ENCODE measurements at regions not wholly inside any gene's neighbourhood (a gene's known extent, or its start where the extent isn't known, plus 50 kb on each side); places are given as distances from the start of the nearest gene placed in this dataset.
A peak's percentile ranks its signal among the peaks of the same experiment; 100 is the strongest.

- intact Hi-C loops (cut with DNase I; ENCODE audit: low total_unique reads): no loop called here
- H3K27ac ChIP-seq: no peak overlapping the region
- H3K4me1 ChIP-seq: no peaks in the 10 kb centered on the region
- no peaks in the 10 kb centered on the region for H3K9me3 ChIP-seq
- TF ChIP-seq POLR2A (IDR thresholded peaks at IDR 0.05) (no peak), CTCF (IDR thresholded peaks at IDR 0.05 in 4 of 5, conservative IDR thresholded peaks at IDR 0.05 in 1 of 5) (no peak)
- H3K36me3 ChIP-seq: no peaks in the 10 kb centered on the region
- no peaks in the 10 kb centered on the region for H3K27me3 ChIP-seq
- H3K4me3 ChIP-seq: no peak overlapping the region
- ATAC-seq (no peak), DNase-seq (no peak)
- in situ Hi-C loops (cut with MboI; ENCODE audit: low sequenced_read_pairs in 4 of 4): loop anchor here in 1 of 4 donors (25.0 kb wide), 1 partner anchor 580 kb away; no protein-coding TSS in a partner anchor
Observed at GRCh38 chr6:116982401-116982800, 105.4 kb downstream of the RFX6 start.

GRCh38 chr6:116983375-116983774, 106.3 kb downstream of the RFX6 start:
- H3K27ac ChIP-seq: no peak overlapping the region
- no peaks in the 10 kb centered on the region for H3K4me1 ChIP-seq
- no peak for ATAC-seq
- no peak for DNase-seq
- intact Hi-C loops (cut with DNase I; ENCODE audit: low total_unique reads): no loop called here
- H3K9me3 ChIP-seq: no peaks in the 10 kb centered on the region
- in situ Hi-C loops (cut with MboI; ENCODE audit: low sequenced_read_pairs in 4 of 4): loop anchor here in 1 of 4 donors (25.0 kb wide), 1 partner anchor 579 kb away; no protein-coding TSS in a partner anchor
- H3K36me3 ChIP-seq: no peaks in the 10 kb centered on the region
- H3K27me3 ChIP-seq: no peaks in the 10 kb centered on the region
- H3K4me3 ChIP-seq: no peak overlapping the region
- TF ChIP-seq POLR2A (IDR thresholded peaks at IDR 0.05): no peak
- no peak for TF ChIP-seq CTCF (IDR thresholded peaks at IDR 0.05 in 4 of 5, conservative IDR thresholded peaks at IDR 0.05 in 1 of 5)

GRCh38 chr6:116986819-116987218, 109.8 kb downstream of the RFX6 start:
- no peaks in the 10 kb centered on the region for H3K9me3 ChIP-seq
- intact Hi-C loops (cut with DNase I; ENCODE audit: low total_unique reads): no loop called here
- no peaks in the 10 kb centered on the region for H3K36me3 ChIP-seq
- peaks cover 4 to 9% of the 10 kb centered on the region in 2 donors for H3K4me1 ChIP-seq
- TF ChIP-seq POLR2A (IDR thresholded peaks at IDR 0.05) (no peak), CTCF (IDR thresholded peaks at IDR 0.05 in 4 of 5, conservative IDR thresholded peaks at IDR 0.05 in 1 of 5) (no peak)
- no peak overlapping the region for H3K27ac ChIP-seq
- H3K27me3 ChIP-seq: no peaks in the 10 kb centered on the region
- in situ Hi-C loops (cut with MboI; ENCODE audit: low sequenced_read_pairs in 4 of 4): loop anchor here in 1 of 4 donors (25.0 kb wide), 1 partner anchor 575 kb away; no protein-coding TSS in a partner anchor
- DNase-seq (no peak), ATAC-seq (no peak)
- H3K4me3 ChIP-seq: no peak overlapping the region

- H3K9me3 ChIP-seq: no peaks in the 10 kb centered on the region
- no peak overlapping the region for H3K4me3 ChIP-seq
- no peaks in the 10 kb centered on the region for H3K36me3 ChIP-seq
- TF ChIP-seq POLR2A (IDR thresholded peaks at IDR 0.05) (no peak), CTCF (IDR thresholded peaks at IDR 0.05 in 4 of 5, conservative IDR thresholded peaks at IDR 0.05 in 1 of 5) (no peak)
- in situ Hi-C loops (cut with MboI; ENCODE audit: low sequenced_read_pairs in 4 of 4): loop anchor here in 1 of 4 donors (25.0 kb wide), 1 partner anchor 572 kb away; no protein-coding TSS in a partner anchor
- peaks cover 16 to 26% of the 10 kb centered on the region in 2 donors for H3K4me1 ChIP-seq
- H3K27me3 ChIP-seq: no peaks in the 10 kb centered on the region
- H3K27ac ChIP-seq: no peak overlapping the region
- DNase-seq: no peak
- no peak for ATAC-seq
- intact Hi-C loops (cut with DNase I; ENCODE audit: low total_unique reads): no loop called here
Observed at GRCh38 chr6:116990679-116991078, 113.6 kb downstream of the RFX6 start.

GRCh38 chr6:116992546-116992945, 115.5 kb downstream of the RFX6 start:
- in situ Hi-C loops (cut with MboI; ENCODE audit: low sequenced_read_pairs in 4 of 4) (loop anchor here in 1 of 4 donors (25.0 kb wide), 1 partner anchor 570 kb away; no protein-coding TSS in a partner anchor), intact Hi-C loops (cut with DNase I; ENCODE audit: low total_unique reads) (no loop called here)
- Histone ChIP-seq H3K27me3 (no peaks in the 10 kb centered on the region), H3K27ac (peak overlapping the region in 3 of 4 donors; percentile 15 to 53 (median 49)), H3K36me3 (no peaks in the 10 kb centered on the region), H3K4me1 (peaks cover 16 to 26% of the 10 kb centered on the region in 2 donors), H3K4me3 (no peak overlapping the region), H3K9me3 (no peaks in the 10 kb centered on the region)
- TF ChIP-seq POLR2A (IDR thresholded peaks at IDR 0.05) (no peak), CTCF (IDR thresholded peaks at IDR 0.05 in 4 of 5, conservative IDR thresholded peaks at IDR 0.05 in 1 of 5) (no peak)
- ATAC-seq (peak; percentile 87 to 89), DNase-seq (peak in 1 of 2 donors; percentile 12)

Data from gastrocnemius medialis (tissue), 4 donors.